ENCODE measurements at regions not wholly inside any gene's neighbourhood (a gene's known extent, or its start where the extent isn't known, plus 50 kb on each side); places are given as distances from the start of the nearest gene placed in this dataset.
"Not testable (repeated sequence)": the region's sequence is repeated elsewhere in the genome, so short reads cannot be mapped to it uniquely, and the experiment has no call there.

DNA sequence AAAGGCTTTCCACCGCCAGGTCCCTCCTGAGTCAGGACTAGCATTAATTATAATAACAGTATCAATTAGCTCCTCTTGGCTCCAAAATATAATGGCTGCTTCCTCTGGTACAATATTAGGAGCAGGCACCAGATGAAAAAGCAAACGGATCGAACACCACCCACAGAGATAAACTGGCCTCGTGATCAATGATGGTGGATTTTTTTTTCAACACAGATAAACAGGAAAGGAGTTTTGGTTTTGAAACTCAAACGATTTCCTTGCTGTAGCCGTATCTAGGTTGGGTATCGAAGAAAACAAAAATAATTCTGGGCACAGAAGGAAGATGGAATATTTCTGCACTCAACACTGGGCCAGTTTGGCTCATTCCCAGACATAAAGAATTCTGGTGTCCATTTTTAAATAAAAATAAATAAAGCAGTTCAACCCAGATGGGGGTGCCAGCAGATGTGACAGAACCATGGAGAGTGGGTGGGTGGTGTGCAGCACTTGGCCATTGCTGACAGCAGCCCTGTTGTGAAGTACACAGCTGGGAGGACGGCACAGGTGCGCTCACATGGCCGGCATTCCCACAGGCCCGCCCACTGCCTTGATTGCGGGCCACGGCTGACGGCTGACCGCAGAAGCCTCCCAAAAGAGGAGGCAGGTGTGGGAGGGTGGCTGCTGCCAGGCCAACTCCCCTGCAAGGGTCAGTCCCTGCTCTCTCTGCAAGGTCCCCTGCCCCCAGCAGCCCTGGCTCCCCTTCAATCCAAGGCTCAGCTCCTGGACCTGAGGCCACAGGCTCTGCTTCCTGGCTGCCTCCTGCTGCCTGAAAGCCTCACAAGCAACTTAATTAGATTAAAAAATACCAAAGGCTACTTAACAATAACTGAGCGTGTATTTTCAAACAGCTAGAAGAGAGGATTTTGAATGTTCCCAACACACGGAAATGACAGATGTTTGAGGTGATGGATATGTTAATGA is 351.9 kb upstream of the ID2 start:
- H3K4me3 ChIP-seq, result no peak overlapping the region
- no peak for TF ChIP-seq POLR2A (IDR thresholded peaks at IDR 0.05)
- TF ChIP-seq, protein P1, sequence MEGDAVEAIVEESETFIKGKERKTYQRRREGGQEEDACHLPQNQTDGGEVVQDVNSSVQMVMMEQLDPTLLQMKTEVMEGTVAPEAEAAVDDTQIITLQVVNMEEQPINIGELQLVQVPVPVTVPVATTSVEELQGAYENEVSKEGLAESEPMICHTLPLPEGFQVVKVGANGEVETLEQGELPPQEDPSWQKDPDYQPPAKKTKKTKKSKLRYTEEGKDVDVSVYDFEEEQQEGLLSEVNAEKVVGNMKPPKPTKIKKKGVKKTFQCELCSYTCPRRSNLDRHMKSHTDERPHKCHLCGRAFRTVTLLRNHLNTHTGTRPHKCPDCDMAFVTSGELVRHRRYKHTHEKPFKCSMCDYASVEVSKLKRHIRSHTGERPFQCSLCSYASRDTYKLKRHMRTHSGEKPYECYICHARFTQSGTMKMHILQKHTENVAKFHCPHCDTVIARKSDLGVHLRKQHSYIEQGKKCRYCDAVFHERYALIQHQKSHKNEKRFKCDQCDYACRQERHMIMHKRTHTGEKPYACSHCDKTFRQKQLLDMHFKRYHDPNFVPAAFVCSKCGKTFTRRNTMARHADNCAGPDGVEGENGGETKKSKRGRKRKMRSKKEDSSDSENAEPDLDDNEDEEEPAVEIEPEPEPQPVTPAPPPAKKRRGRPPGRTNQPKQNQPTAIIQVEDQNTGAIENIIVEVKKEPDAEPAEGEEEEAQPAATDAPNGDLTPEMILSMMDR (IDR thresholded peaks at IDR 0.05), result no peak
- intact Hi-C loops (cut with DNase I), result no loop called here
- WGBS, 2 donors, result 64 to 72% methylated on average over 16 to 17 of the region's 17 CpGs
- H3K27ac ChIP-seq, result peak overlapping the region in 1 of 4 donors; percentile 12
- H3K36me3 ChIP-seq, result no peaks in the 10 kb centered on the region
- no peak for DNase-seq
- H3K27me3 ChIP-seq, result peaks cover 0 to 3% (median 0%) of the 10 kb centered on the region in 4 donors
- peaks cover 0 to 12% (median 3%) of the 10 kb centered on the region in 3 donors for H3K4me1 ChIP-seq
- no peaks in the 10 kb centered on the region for H3K9me3 ChIP-seq

DNA sequence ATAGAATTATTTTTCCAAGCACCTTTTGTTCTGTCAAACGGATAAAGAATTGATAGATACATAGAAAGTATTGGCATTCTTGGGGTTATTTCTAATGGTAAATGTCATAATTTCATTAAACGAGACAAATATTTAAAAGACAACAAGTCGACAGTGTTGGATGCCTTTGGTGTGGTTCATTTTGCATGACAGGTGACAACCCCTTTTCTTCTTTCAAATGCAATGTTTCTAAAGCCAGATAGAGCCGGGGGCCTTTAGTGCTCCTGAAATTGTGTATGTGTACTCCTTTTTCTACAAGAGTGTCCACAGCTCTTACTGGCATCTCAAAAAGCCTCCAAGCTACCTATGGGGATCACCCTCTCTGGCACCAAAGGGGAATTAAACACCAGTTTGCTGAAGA is 350.8 kb upstream of the ID2 start:
- H3K36me3 ChIP-seq, result no peaks in the 10 kb centered on the region
- no peaks in the 10 kb centered on the region for H3K27me3 ChIP-seq
- TF ChIP-seq, protein P1 (IDR thresholded peaks at IDR 0.05), result no peak
- TF ChIP-seq POLR2A (IDR thresholded peaks at IDR 0.05), result no peak
- H3K4me3 ChIP-seq, result no peak overlapping the region
- no peak overlapping the region for H3K27ac ChIP-seq
- 65 to 81% methylated on average over 4 of the region's 4 CpGs for WGBS, 2 donors
- peaks cover 0 to 12% (median 3%) of the 10 kb centered on the region in 3 donors for H3K4me1 ChIP-seq
- no peak for DNase-seq
- no peaks in the 10 kb centered on the region for H3K9me3 ChIP-seq
- intact Hi-C loops (cut with DNase I), result no loop called here

DNA sequence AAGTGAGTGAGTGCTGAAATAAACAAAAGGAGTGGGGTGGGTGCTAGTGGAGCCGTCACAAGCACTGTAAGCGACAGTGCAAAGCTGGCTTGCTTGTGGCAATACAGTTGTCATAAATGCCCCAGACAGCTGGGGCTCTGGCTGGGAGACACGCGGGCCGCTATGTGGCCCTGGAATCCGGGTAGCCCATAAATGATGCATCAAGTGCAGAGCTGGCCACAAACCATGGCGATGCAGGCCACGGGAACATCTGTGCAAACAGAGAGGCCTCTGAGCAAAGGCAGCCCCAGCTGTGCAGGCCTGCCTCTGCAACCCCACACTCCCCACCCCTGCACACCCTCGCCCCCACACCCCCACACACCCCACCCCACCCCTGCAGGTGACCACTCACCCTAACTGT is 349.2 kb upstream of the ID2 start:
- H3K36me3 ChIP-seq, result no peaks in the 10 kb centered on the region
- H3K27me3 ChIP-seq, result no peaks in the 10 kb centered on the region
- H3K27ac ChIP-seq, result no peak overlapping the region
- intact Hi-C loops (cut with DNase I), result no loop called here
- no peak overlapping the region for H3K4me3 ChIP-seq
- no peaks in the 10 kb centered on the region for H3K9me3 ChIP-seq
- TF ChIP-seq POLR2A (IDR thresholded peaks at IDR 0.05), result no peak
- TF ChIP-seq, protein P1 (IDR thresholded peaks at IDR 0.05), result no peak
- WGBS, 2 donors, result 81 to 89% methylated on average over 6 of the region's 9 CpGs
- peaks cover 0 to 12% (median 3%) of the 10 kb centered on the region in 3 donors for H3K4me1 ChIP-seq
- no peak for DNase-seq

DNA sequence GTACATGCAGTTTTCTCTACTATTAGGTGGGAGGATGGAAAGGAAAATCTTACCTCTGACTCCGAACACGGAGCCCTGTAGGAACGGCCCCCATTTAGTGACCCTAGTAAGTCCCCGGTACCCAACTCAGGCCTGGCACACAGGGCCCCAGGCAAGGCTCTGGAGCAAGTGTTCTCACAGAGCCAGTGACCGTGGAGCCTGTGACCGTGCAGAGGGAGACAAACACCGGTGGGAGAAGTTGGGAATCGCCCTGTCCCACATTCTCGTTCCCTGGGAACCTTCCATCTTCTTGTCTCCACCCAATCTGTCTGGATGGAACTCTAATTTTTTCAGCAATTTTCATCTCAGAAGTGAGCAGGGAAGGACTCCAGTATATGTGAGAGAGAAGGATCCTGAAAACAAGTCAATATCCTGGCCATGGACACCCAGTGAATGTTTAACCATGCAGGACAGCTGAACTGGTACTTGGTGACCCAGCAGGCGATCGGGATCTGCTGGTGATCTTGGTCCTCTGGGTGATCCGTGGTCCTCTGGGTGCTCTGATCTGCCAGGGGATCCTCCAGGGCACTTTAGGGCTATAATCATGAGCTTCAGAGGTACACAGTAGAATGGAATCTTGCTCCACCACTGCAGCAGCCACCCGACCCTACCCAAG is 348.6 kb upstream of the ID2 start:
- no peak overlapping the region for H3K27ac ChIP-seq
- H3K27me3 ChIP-seq, result no peaks in the 10 kb centered on the region
- H3K4me1 ChIP-seq, result peaks cover 0 to 12% (median 0%) of the 10 kb centered on the region in 3 donors
- intact Hi-C loops (cut with DNase I), result no loop called here
- DNase-seq, result no peak
- TF ChIP-seq, protein P1 (IDR thresholded peaks at IDR 0.05), result no peak
- no peak for TF ChIP-seq POLR2A (IDR thresholded peaks at IDR 0.05)
- 90 to 98% methylated on average over 2 to 10 of the region's 13 CpGs for WGBS, 2 donors
- no peaks in the 10 kb centered on the region for H3K36me3 ChIP-seq
- H3K4me3 ChIP-seq, result no peak overlapping the region
- no peaks in the 10 kb centered on the region for H3K9me3 ChIP-seq

DNA sequence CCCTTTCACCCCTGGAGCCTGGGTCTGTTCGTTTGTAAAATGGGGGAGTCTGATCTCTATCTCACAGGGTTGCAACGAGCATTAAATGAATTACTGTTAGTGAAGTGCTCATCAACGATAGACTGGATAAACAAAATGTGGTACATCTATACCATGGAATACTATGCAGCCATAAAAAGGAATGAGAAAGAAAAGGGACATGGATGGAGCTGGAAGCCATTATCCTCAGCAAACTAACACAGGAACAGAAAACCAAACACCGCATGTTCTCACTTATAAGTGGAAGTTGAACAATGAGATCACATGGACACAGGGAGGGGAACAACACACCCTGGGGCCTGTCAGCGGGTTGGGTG is 348.0 kb upstream of the ID2 start:
- H3K27ac ChIP-seq; H3K27me3 ChIP-seq; DNase-seq; H3K9me3 ChIP-seq; H3K4me3 ChIP-seq; H3K36me3 ChIP-seq; intact Hi-C loops (cut with DNase I): not testable (repeated sequence)
- peaks cover 0 to 12% (median 0%) of the 10 kb centered on the region in 3 donors for H3K4me1 ChIP-seq
- 65 to 83% methylated on average over 5 of the region's 5 CpGs for WGBS, 2 donors
